ENCODE measurements at regions not wholly inside any gene's neighbourhood (a gene's known extent, or its start where the extent isn't known, plus 50 kb on each side); places are given as distances from the start of the nearest gene placed in this dataset.

- peaks cover 69% of the 10 kb centered on the region for H3K4me1 ChIP-seq
- no peaks in the 10 kb centered on the region for H3K36me3 ChIP-seq
- no peaks in the 10 kb centered on the region for H3K27me3 ChIP-seq
- no peak for DNase-seq (ENCODE audit: low spot score in 2 of 2)
- WGBS, result 84% methylated on average over 3 of the region's 3 CpGs
- no peak overlapping the region for H3K4me3 ChIP-seq
- H3K9me3 ChIP-seq, result no peaks in the 10 kb centered on the region
- no peak overlapping the region for H3K27ac ChIP-seq
- TF ChIP-seq CTCF (IDR thresholded peaks at IDR 0.05), result no peak
- no peak for TF ChIP-seq EP300 (IDR thresholded peaks at IDR 0.05)
- TF ChIP-seq POLR2AphosphoS5 (IDR thresholded peaks at IDR 0.05), result no peak
- TF ChIP-seq POLR2A (IDR thresholded peaks at IDR 0.05), result no peak
Measured at GRCh38 chr3:193980905-193981304, 155.0 kb upstream of the HES1 start.

- Histone ChIP-seq H3K27ac (peak overlapping the region; percentile 57), H3K27me3 (no peaks in the 10 kb centered on the region), H3K9me3 (no peaks in the 10 kb centered on the region), H3K36me3 (no peaks in the 10 kb centered on the region), H3K4me3 (no peak overlapping the region), H3K4me1 (peaks cover 69% of the 10 kb centered on the region)
- no peak for DNase-seq (ENCODE audit: low spot score in 2 of 2)
- 91% methylated on average over 4 of the region's 4 CpGs for WGBS
- TF ChIP-seq POLR2A (IDR thresholded peaks at IDR 0.05), result no peak
- TF ChIP-seq CTCF (IDR thresholded peaks at IDR 0.05), result no peak
- TF ChIP-seq EP300 (IDR thresholded peaks at IDR 0.05), result no peak
- TF ChIP-seq POLR2AphosphoS5 (IDR thresholded peaks at IDR 0.05), result no peak
Measured at GRCh38 chr3:193981504-193981903, 154.4 kb upstream of the HES1 start.

- WGBS, result 1% methylated on average over 11 of the region's 11 CpGs
- Histone ChIP-seq H3K27me3 (no peaks in the 10 kb centered on the region), H3K27ac (peak overlapping the region; percentile 57)
Measured at GRCh38 chr3:193982258-193982659, 153.7 kb upstream of the HES1 start.

GRCh38 chr3:193983846-193984818, 151.8 kb upstream of the HES1 start:
- peak overlapping the region; percentile 68 for H3K27ac ChIP-seq
- H3K36me3 ChIP-seq, result no peaks in the 10 kb centered on the region
- peaks cover 56% of the 10 kb centered on the region for H3K4me1 ChIP-seq
- H3K27me3 ChIP-seq, result no peaks in the 10 kb centered on the region
- no peak for TF ChIP-seq POLR2AphosphoS5 (IDR thresholded peaks at IDR 0.05)
- no peak for TF ChIP-seq CTCF (IDR thresholded peaks at IDR 0.05)
- TF ChIP-seq EP300 (IDR thresholded peaks at IDR 0.05), result no peak
- TF ChIP-seq POLR2A (IDR thresholded peaks at IDR 0.05), result no peak
- 44% methylated on average over 7 of the region's 7 CpGs for WGBS
- H3K4me3 ChIP-seq, result no peak overlapping the region
- DNase-seq (ENCODE audit: low spot score in 2 of 2), result no peak
- no peaks in the 10 kb centered on the region for H3K9me3 ChIP-seq

More at GRCh38 chr3:193982258-193982659, 153.7 kb upstream of the HES1 start:
- Histone ChIP-seq H3K4me1 (peaks cover 72% of the 10 kb centered on the region), H3K4me3 (no peak overlapping the region), H3K9me3 (no peaks in the 10 kb centered on the region), H3K36me3 (no peaks in the 10 kb centered on the region)
- TF ChIP-seq EP300 (IDR thresholded peaks at IDR 0.05), result no peak
- TF ChIP-seq POLR2AphosphoS5 (IDR thresholded peaks at IDR 0.05), result peak; percentile 36 to 91 (median 61)
- no peak for TF ChIP-seq POLR2A (IDR thresholded peaks at IDR 0.05)
- no peak for TF ChIP-seq CTCF (IDR thresholded peaks at IDR 0.05)
- DNase-seq (ENCODE audit: low spot score in 2 of 2), result peak; percentile 88 to 94

- H3K27ac ChIP-seq, result peak overlapping the region; percentile 68
- no peaks in the 10 kb centered on the region for H3K27me3 ChIP-seq
- TF ChIP-seq CTCF (IDR thresholded peaks at IDR 0.05) (no peak), EP300 (IDR thresholded peaks at IDR 0.05) (no peak), POLR2AphosphoS5 (IDR thresholded peaks at IDR 0.05) (no peak), POLR2A (IDR thresholded peaks at IDR 0.05) (no peak)
- no peak for DNase-seq (ENCODE audit: low spot score in 2 of 2)
- no peak overlapping the region for H3K4me3 ChIP-seq
- WGBS, result 87% methylated on average over 6 of the region's 6 CpGs
- no peaks in the 10 kb centered on the region for H3K9me3 ChIP-seq
- H3K36me3 ChIP-seq, result no peaks in the 10 kb centered on the region
- peaks cover 51% of the 10 kb centered on the region for H3K4me1 ChIP-seq
Measured at GRCh38 chr3:193984876-193985275, 151.1 kb upstream of the HES1 start.

Measured in suprapubic skin (tissue), 4 donors.